ENCODE measurements at regions not wholly inside any gene's neighbourhood (a gene's known extent, or its start where the extent isn't known, plus 50 kb on each side); places are given as distances from the start of the nearest gene placed in this dataset.
"Not testable (repeated sequence)": the region's sequence is repeated elsewhere in the genome, so short reads cannot be mapped to it uniquely, and the experiment has no call there.

GRCh38 chr2:238513346-238513745 is 86.6 kb downstream of the ASB1 start:
- peaks cover 0 to 16% (median 14%) of the 10 kb centered on the region in 3 donors for H3K9me3 Mint-ChIP-seq
- H3K36me3 Mint-ChIP-seq: peaks cover 3% of the 10 kb centered on the region

GRCh38 chr2:238514024-238514423 is 87.3 kb downstream of the ASB1 start:
- not testable (repeated sequence) for H3K27ac Mint-ChIP-seq, H3K4me1 Mint-ChIP-seq, H3K36me3 Mint-ChIP-seq, H3K27me3 Mint-ChIP-seq, H3K4me3 Mint-ChIP-seq
- H3K9me3 Mint-ChIP-seq: peaks cover 0 to 20% (median 14%) of the 10 kb centered on the region in 3 donors

More at GRCh38 chr2:238513346-238513745, 86.6 kb downstream of the ASB1 start:
- Mint-ChIP-seq H3K27me3 (no peaks in the 10 kb centered on the region), H3K4me1 (peaks cover 0 to 2% (median 0%) of the 10 kb centered on the region in 3 donors), H3K4me3 (no peak overlapping the region), H3K27ac (no peak overlapping the region)

- Mint-ChIP-seq H3K4me3 (no peak overlapping the region), H3K36me3 (peaks cover 3% of the 10 kb centered on the region), H3K27me3 (no peaks in the 10 kb centered on the region), H3K27ac (no peak overlapping the region), H3K4me1 (peaks cover 0 to 2% (median 0%) of the 10 kb centered on the region in 3 donors), H3K9me3 (peaks cover 0 to 20% (median 14%) of the 10 kb centered on the region in 3 donors)
These were observed 88.7 kb downstream of the ASB1 start for GRCh38 chr2:238515377-238515776.

GRCh38 chr2:238517209-238517608 is 90.5 kb downstream of the ASB1 start:
- peaks cover 0 to 2% (median 0%) of the 10 kb centered on the region in 3 donors for H3K4me1 Mint-ChIP-seq
- peaks cover 3% of the 10 kb centered on the region for H3K36me3 Mint-ChIP-seq
- H3K27ac Mint-ChIP-seq: no peak overlapping the region
- no peaks in the 10 kb centered on the region for H3K27me3 Mint-ChIP-seq
- peaks cover 0 to 20% (median 14%) of the 10 kb centered on the region in 3 donors for H3K9me3 Mint-ChIP-seq
- no peak overlapping the region for H3K4me3 Mint-ChIP-seq

- no peak overlapping the region for H3K27ac Mint-ChIP-seq
- H3K4me3 Mint-ChIP-seq: no peak overlapping the region
- peaks cover 0 to 20% (median 14%) of the 10 kb centered on the region in 3 donors for H3K9me3 Mint-ChIP-seq
- H3K4me1 Mint-ChIP-seq: no peaks in the 10 kb centered on the region
- no peaks in the 10 kb centered on the region for H3K27me3 Mint-ChIP-seq
- H3K36me3 Mint-ChIP-seq: peaks cover 4% of the 10 kb centered on the region
These were observed 91.6 kb downstream of the ASB1 start for GRCh38 chr2:238518172-238518820.

GRCh38 chr2:238518821-238519186 is 92.1 kb downstream of the ASB1 start:
- H3K36me3 Mint-ChIP-seq: peaks cover 4% of the 10 kb centered on the region
- no peak overlapping the region for H3K27ac Mint-ChIP-seq
- no peaks in the 10 kb centered on the region for H3K4me1 Mint-ChIP-seq
- H3K4me3 Mint-ChIP-seq: no peak overlapping the region
- H3K9me3 Mint-ChIP-seq: peaks cover 0 to 20% (median 14%) of the 10 kb centered on the region in 3 donors
- H3K27me3 Mint-ChIP-seq: no peaks in the 10 kb centered on the region

GRCh38 chr2:238520359-238520886 is 93.7 kb downstream of the ASB1 start:
- Mint-ChIP-seq H3K9me3 (peaks cover 0 to 20% (median 13%) of the 10 kb centered on the region in 3 donors), H3K36me3 (peaks cover 2% of the 10 kb centered on the region), H3K4me1 (no peaks in the 10 kb centered on the region), H3K27me3 (peaks cover 3% of the 10 kb centered on the region), H3K27ac (no peak overlapping the region), H3K4me3 (no peak overlapping the region)

- H3K4me3 Mint-ChIP-seq: no peak overlapping the region
- no peak overlapping the region for H3K27ac Mint-ChIP-seq
- peaks cover 0 to 2% (median 0%) of the 10 kb centered on the region in 3 donors for H3K4me1 Mint-ChIP-seq
- H3K9me3 Mint-ChIP-seq: peaks cover 0 to 20% (median 12%) of the 10 kb centered on the region in 3 donors
- H3K36me3 Mint-ChIP-seq: peaks cover 2% of the 10 kb centered on the region
- peaks cover 5% of the 10 kb centered on the region for H3K27me3 Mint-ChIP-seq
These were observed 94.3 kb downstream of the ASB1 start for GRCh38 chr2:238521002-238521401.

- H3K9me3 Mint-ChIP-seq: peaks cover 0 to 13% (median 6%) of the 10 kb centered on the region in 3 donors
- H3K36me3 Mint-ChIP-seq: peaks cover 2% of the 10 kb centered on the region
- H3K27ac Mint-ChIP-seq: no peak overlapping the region
- peaks cover 0 to 2% (median 0%) of the 10 kb centered on the region in 3 donors for H3K4me1 Mint-ChIP-seq
- H3K4me3 Mint-ChIP-seq: no peak overlapping the region
- peaks cover 5% of the 10 kb centered on the region for H3K27me3 Mint-ChIP-seq
These were observed 95.1 kb downstream of the ASB1 start for GRCh38 chr2:238521870-238522269.

- H3K4me3 Mint-ChIP-seq: no peak overlapping the region
- H3K36me3 Mint-ChIP-seq: peaks cover 2% of the 10 kb centered on the region
- H3K9me3 Mint-ChIP-seq: peaks cover 0 to 3% (median 2%) of the 10 kb centered on the region in 3 donors
These were observed 96.7 kb downstream of the ASB1 start for GRCh38 chr2:238523158-238524110.

GRCh38 chr2:238524426-238524983 is 97.8 kb downstream of the ASB1 start:
- no peak overlapping the region for H3K27ac Mint-ChIP-seq
- peaks cover 2% of the 10 kb centered on the region for H3K36me3 Mint-ChIP-seq
- H3K9me3 Mint-ChIP-seq: peaks cover 0 to 2% (median 0%) of the 10 kb centered on the region in 3 donors
- no peak overlapping the region for H3K4me3 Mint-ChIP-seq
- H3K4me1 Mint-ChIP-seq: peaks cover 0 to 2% (median 0%) of the 10 kb centered on the region in 3 donors
- H3K27me3 Mint-ChIP-seq: peaks cover 5% of the 10 kb centered on the region

More at GRCh38 chr2:238523158-238524110, 96.7 kb downstream of the ASB1 start:
- Mint-ChIP-seq H3K27ac (no peak overlapping the region), H3K4me1 (peaks cover 0 to 2% (median 0%) of the 10 kb centered on the region in 3 donors), H3K27me3 (peaks cover 5% of the 10 kb centered on the region)

- peaks cover 0 to 6% (median 5%) of the 10 kb centered on the region in 3 donors for H3K9me3 Mint-ChIP-seq
- no peak overlapping the region for H3K27ac Mint-ChIP-seq
- no peak overlapping the region for H3K4me3 Mint-ChIP-seq
- peaks cover 0 to 2% (median 0%) of the 10 kb centered on the region in 3 donors for H3K4me1 Mint-ChIP-seq
- peaks cover 5% of the 10 kb centered on the region for H3K27me3 Mint-ChIP-seq
- peaks cover 6% of the 10 kb centered on the region for H3K36me3 Mint-ChIP-seq
These were observed 99.3 kb downstream of the ASB1 start for GRCh38 chr2:238525990-238526389.

- H3K27ac Mint-ChIP-seq: no peak overlapping the region
- no peak overlapping the region for H3K4me3 Mint-ChIP-seq
- H3K36me3 Mint-ChIP-seq: peaks cover 5% of the 10 kb centered on the region
- H3K4me1 Mint-ChIP-seq: peaks cover 0 to 2% (median 0%) of the 10 kb centered on the region in 3 donors
- H3K9me3 Mint-ChIP-seq: peaks cover 0 to 17% (median 14%) of the 10 kb centered on the region in 3 donors
- peaks cover 5% of the 10 kb centered on the region for H3K27me3 Mint-ChIP-seq
These were observed 100.8 kb downstream of the ASB1 start for GRCh38 chr2:238527565-238527964.

- H3K9me3 Mint-ChIP-seq: peaks cover 0 to 21% (median 17%) of the 10 kb centered on the region in 3 donors
- H3K27me3 Mint-ChIP-seq: peaks cover 5% of the 10 kb centered on the region
- H3K4me1 Mint-ChIP-seq: peaks cover 0 to 2% (median 0%) of the 10 kb centered on the region in 3 donors
- no peak overlapping the region for H3K4me3 Mint-ChIP-seq
- peaks cover 4% of the 10 kb centered on the region for H3K36me3 Mint-ChIP-seq
- H3K27ac Mint-ChIP-seq: peak overlapping the region in 1 of 3 donors; percentile 8
These were observed 102.4 kb downstream of the ASB1 start for GRCh38 chr2:238528953-238529781.

Measured in IgD-negative memory B cell (primary cell).